ENCODE measurements at regions not wholly inside any gene's neighbourhood (a gene's known extent, or its start where the extent isn't known, plus 50 kb on each side); places are given as distances from the start of the nearest gene placed in this dataset.
A peak's percentile ranks its signal among the peaks of the same experiment; 100 is the strongest.

DNA sequence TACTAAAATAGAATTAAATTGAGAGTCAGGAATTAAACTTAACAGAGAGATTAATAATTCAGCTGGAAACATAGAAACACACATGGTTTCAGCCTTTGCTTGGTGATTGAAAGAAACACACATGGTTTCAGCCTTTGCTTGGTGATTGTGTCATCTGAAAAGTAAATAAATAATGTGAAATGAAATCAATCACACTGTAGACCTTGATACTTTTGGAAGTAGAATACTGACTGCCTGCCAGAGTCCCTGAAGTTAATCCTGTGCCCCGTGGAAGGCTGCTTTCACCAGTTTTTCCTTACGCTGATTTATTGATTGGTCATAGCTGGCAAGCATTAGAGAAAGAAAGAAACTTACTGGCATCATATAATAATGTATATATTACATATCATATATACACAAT lies 1252.7 kb upstream of the FAM98A start:
- Histone ChIP-seq H3K36me3 (no peaks in the 10 kb centered on the region), H3K27ac (peak overlapping the region in 1 of 4 donors; percentile 21), H3K4me3 (no peak overlapping the region), H3K9me3 (no peaks in the 10 kb centered on the region), H3K4me1 (peaks cover 0 to 12% (median 12%) of the 10 kb centered on the region in 3 donors), H3K27me3 (no peaks in the 10 kb centered on the region)
- TF ChIP-seq, protein P1, sequence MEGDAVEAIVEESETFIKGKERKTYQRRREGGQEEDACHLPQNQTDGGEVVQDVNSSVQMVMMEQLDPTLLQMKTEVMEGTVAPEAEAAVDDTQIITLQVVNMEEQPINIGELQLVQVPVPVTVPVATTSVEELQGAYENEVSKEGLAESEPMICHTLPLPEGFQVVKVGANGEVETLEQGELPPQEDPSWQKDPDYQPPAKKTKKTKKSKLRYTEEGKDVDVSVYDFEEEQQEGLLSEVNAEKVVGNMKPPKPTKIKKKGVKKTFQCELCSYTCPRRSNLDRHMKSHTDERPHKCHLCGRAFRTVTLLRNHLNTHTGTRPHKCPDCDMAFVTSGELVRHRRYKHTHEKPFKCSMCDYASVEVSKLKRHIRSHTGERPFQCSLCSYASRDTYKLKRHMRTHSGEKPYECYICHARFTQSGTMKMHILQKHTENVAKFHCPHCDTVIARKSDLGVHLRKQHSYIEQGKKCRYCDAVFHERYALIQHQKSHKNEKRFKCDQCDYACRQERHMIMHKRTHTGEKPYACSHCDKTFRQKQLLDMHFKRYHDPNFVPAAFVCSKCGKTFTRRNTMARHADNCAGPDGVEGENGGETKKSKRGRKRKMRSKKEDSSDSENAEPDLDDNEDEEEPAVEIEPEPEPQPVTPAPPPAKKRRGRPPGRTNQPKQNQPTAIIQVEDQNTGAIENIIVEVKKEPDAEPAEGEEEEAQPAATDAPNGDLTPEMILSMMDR (IDR thresholded peaks at IDR 0.05): no peak
- 8 to 18% methylated on average over 2 of the region's 2 CpGs for WGBS, 2 donors
- DNase-seq (peak in 3 of 6 donors; percentile 26 to 44 (median 31)), FAIRE-seq (no peak), ATAC-seq (peak; percentile 91 to 99 (median 96))
- intact Hi-C loops (cut with DNase I): no loop called here

DNA sequence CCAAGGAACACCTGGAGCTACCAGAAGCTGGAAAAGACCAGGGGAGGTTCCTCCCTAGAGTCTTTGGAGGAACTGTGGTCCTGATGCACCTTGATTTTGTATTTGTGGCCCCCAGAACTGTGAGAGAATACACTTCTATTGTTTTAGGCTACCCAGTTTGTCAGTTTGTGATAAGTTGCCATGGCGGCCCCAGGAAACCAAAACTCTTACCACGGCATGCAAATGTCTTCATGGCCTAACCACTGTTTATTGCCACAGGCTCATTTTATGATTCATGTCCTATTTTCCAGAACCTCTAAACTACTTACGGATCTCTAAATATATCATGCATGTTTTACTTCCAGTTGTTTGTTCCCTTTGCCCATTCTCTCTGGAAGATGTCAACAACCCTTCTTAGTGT lies 1250.7 kb upstream of the FAM98A start:
- 91 to 98% methylated on average over 3 of the region's 3 CpGs for WGBS, 2 donors
- intact Hi-C loops (cut with DNase I): no loop called here
- no peak for DNase-seq
- Histone ChIP-seq H3K4me1 (peaks cover 0 to 12% (median 12%) of the 10 kb centered on the region in 3 donors), H3K9me3 (no peaks in the 10 kb centered on the region), H3K36me3 (no peaks in the 10 kb centered on the region), H3K27ac (no peak overlapping the region), H3K27me3 (no peaks in the 10 kb centered on the region), H3K4me3 (no peak overlapping the region)
- no peak for ATAC-seq
- no peak for FAIRE-seq
- TF ChIP-seq, protein P1 (IDR thresholded peaks at IDR 0.05): no peak

- WGBS, 2 donors: 84 to 86% methylated on average over 3 of the region's 3 CpGs
- no peak for FAIRE-seq
- Histone ChIP-seq H3K27ac (no peak overlapping the region), H3K9me3 (no peaks in the 10 kb centered on the region), H3K4me3 (no peak overlapping the region), H3K4me1 (peaks cover 0 to 12% (median 12%) of the 10 kb centered on the region in 3 donors), H3K36me3 (no peaks in the 10 kb centered on the region), H3K27me3 (no peaks in the 10 kb centered on the region)
- ATAC-seq: no peak
- intact Hi-C loops (cut with DNase I): no loop called here
- no peak for DNase-seq
- TF ChIP-seq, protein P1 (IDR thresholded peaks at IDR 0.05): no peak
Measured at GRCh38 chr2:34848691-34849090, 1249.6 kb upstream of the FAM98A start.

GRCh38 chr2:34848132-34848531 lies 1249.0 kb upstream of the FAM98A start:
- H3K27me3 ChIP-seq: no peaks in the 10 kb centered on the region
- no peaks in the 10 kb centered on the region for H3K9me3 ChIP-seq
- ATAC-seq: no peak
- H3K4me3 ChIP-seq: no peak overlapping the region
- H3K27ac ChIP-seq: no peak overlapping the region
- H3K4me1 ChIP-seq: peaks cover 0 to 12% (median 12%) of the 10 kb centered on the region in 3 donors
- FAIRE-seq: no peak
- 67 to 74% methylated on average over 2 of the region's 2 CpGs for WGBS, 2 donors
- TF ChIP-seq, protein P1 (IDR thresholded peaks at IDR 0.05): no peak
- intact Hi-C loops (cut with DNase I): no loop called here
- DNase-seq: no peak
- H3K36me3 ChIP-seq: no peaks in the 10 kb centered on the region

DNA sequence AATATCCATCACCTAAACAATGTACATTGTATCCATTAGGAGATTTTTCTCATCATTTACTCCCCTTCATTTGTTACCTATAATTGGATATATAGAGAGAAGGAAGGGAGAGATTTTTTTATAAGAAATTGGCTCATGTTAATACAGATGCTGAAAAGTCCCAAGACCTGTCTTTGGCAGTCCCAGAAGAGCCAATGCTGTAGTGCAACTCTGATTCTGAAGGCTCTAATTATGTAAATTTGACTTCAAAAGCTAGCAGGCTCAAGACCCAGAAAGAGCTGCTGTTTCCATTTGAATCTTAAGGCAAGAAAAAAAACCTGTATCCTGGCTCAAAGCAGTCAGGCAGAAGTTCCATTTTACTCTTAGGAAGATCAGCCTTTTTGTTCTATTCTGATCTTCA lies 1245.5 kb upstream of the FAM98A start:
- FAIRE-seq (no peak), DNase-seq (no peak), ATAC-seq (no peak)
- Histone ChIP-seq H3K9me3 (no peaks in the 10 kb centered on the region), H3K27ac (no peak overlapping the region), H3K4me1 (no peaks in the 10 kb centered on the region), H3K27me3 (no peaks in the 10 kb centered on the region), H3K36me3 (no peaks in the 10 kb centered on the region), H3K4me3 (no peak overlapping the region)
- TF ChIP-seq, protein P1 (IDR thresholded peaks at IDR 0.05): no peak
- intact Hi-C loops (cut with DNase I): no loop called here
